ENCODE measurements at regions not wholly inside any gene's neighbourhood (a gene's known extent, or its start where the extent isn't known, plus 50 kb on each side); places are given as distances from the start of the nearest gene placed in this dataset.

DNA sequence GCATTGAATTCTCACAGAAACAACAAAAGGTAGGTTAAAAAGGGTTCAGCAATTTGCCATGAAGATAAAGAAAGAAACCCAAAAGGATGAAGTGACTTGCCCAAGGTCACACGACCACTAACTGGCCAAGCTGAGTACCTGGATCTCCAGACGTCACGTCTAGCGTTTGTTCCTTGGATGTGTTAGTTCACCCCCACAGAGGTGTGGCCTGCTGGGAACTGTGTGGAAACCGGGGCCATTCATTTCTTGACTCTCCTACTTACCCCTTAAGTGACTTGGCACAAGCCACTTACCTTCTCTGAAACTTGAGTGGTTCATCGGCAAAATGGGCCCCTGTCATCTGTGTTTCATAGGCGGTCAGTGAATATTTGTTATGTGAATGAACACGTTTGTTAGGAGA, 244.3 kb upstream of the SLCO3A1 start:
- Histone ChIP-seq H3K4me1 (no peaks in the 10 kb centered on the region), H3K27ac (no peak overlapping the region), H3K27me3 (no peaks in the 10 kb centered on the region), H3K4me3 (no peak overlapping the region), H3K36me3 (no peaks in the 10 kb centered on the region), H3K9me3 (no peaks in the 10 kb centered on the region)
- TF ChIP-seq CTCF (IDR thresholded peaks at IDR 0.05), result no peak
- DNase-seq (ENCODE audit: low spot score), result no peak

DNA sequence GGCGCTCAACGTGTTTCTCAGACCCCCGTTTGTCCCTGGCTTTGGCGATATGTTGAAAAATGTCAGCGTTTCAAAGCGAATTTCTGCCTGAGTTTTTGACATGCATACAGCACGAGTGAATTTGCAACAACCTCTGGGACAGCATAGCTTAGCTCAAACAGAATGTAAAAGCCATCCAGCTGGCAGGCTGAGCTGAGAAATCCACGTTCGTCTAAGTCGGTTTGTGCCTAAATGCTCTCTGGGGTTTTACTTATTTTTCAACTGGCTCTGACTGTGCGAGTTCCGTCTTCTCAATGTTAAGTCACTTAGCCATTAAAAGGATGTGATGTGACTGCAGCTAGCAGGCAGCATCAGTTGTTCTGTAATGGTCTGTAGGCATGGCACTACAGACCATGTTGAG, 243.5 kb upstream of the SLCO3A1 start:
- DNase-seq (ENCODE audit: low spot score), result no peak
- TF ChIP-seq CTCF (IDR thresholded peaks at IDR 0.05), result no peak
- no peaks in the 10 kb centered on the region for H3K9me3 ChIP-seq
- no peaks in the 10 kb centered on the region for H3K4me1 ChIP-seq
- H3K36me3 ChIP-seq, result no peaks in the 10 kb centered on the region
- no peak overlapping the region for H3K27ac ChIP-seq
- H3K4me3 ChIP-seq, result no peak overlapping the region
- H3K27me3 ChIP-seq, result no peaks in the 10 kb centered on the region

DNA sequence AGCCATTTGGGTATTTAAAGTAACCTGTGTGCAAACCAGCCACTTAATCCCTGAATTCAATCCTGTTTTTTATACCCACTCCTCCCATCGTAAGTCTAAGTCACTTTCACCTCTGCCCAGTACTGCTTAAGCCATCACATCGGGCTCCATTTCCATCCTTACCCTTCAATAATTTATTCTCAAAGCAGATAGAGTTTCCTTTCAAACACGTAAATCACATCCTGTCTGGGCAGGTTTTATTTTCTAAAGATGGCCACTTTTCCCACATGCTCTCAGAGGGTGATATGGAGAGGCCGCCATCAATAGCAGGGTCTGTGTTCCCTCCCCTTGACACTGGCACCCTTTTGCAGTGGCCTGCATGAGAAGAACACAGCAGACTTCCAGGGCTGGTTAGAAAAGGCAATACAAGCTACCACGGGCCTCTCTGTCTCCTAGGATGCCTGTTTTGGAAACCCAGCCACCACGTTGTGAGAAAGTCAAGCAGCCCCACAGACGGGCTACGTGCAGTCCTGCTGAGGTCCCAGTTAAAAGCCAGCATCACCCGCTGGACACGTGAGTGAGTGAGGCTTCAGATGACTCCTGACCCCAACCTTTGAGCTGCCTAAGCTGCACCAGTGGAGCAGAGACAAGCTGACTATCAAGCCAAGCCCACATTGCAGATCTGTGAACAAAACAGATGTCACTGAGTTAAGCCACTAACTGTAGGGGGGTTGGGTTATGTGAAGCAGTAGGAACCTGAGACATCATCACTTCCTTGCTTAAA, 241.8 kb upstream of the SLCO3A1 start:
- H3K36me3 ChIP-seq, result no peaks in the 10 kb centered on the region
- no peaks in the 10 kb centered on the region for H3K4me1 ChIP-seq
- no peak for TF ChIP-seq CTCF (IDR thresholded peaks at IDR 0.05)
- no peak overlapping the region for H3K4me3 ChIP-seq
- no peaks in the 10 kb centered on the region for H3K27me3 ChIP-seq
- no peak for DNase-seq (ENCODE audit: low spot score)
- no peak overlapping the region for H3K27ac ChIP-seq
- H3K9me3 ChIP-seq, result no peaks in the 10 kb centered on the region

- TF ChIP-seq CTCF (IDR thresholded peaks at IDR 0.05), result no peak
- Histone ChIP-seq H3K4me3 (no peak overlapping the region), H3K9me3 (peaks cover 0 to 6% of the 10 kb centered on the region in 2 donors), H3K27me3 (no peaks in the 10 kb centered on the region), H3K4me1 (no peaks in the 10 kb centered on the region), H3K27ac (no peak overlapping the region), H3K36me3 (no peaks in the 10 kb centered on the region)
- no peak for DNase-seq (ENCODE audit: low spot score)
These were observed 233.3 kb upstream of the SLCO3A1 start for GRCh38 chr15:91620229-91620628.

GRCh38 chr15:91622235-91622634, 231.3 kb upstream of the SLCO3A1 start:
- Histone ChIP-seq H3K4me3 (no peak overlapping the region), H3K27me3 (no peaks in the 10 kb centered on the region), H3K9me3 (peaks cover 0 to 6% of the 10 kb centered on the region in 2 donors), H3K27ac (no peak overlapping the region), H3K36me3 (no peaks in the 10 kb centered on the region), H3K4me1 (no peaks in the 10 kb centered on the region)
- no peak for DNase-seq (ENCODE audit: low spot score)
- no peak for TF ChIP-seq CTCF (IDR thresholded peaks at IDR 0.05)
